Activated CD4-positive, alpha-beta T cell treated with anti-CD3 and anti-CD28 coated beads for 24 hours (primary cell): ENCODE measurements at regions not wholly inside any gene's neighbourhood (a gene's known extent, or its start where the extent isn't known, plus 50 kb on each side); places are given as distances from the start of the nearest gene placed in this dataset.

Experiments used
- DNase-seq, 2 donors: peaks; one replicate each; pipeline ENCODE4 v3.0.0-alpha.2; 2020; ENCODE audit warnings: low read depth in 2 of 2

DNA sequence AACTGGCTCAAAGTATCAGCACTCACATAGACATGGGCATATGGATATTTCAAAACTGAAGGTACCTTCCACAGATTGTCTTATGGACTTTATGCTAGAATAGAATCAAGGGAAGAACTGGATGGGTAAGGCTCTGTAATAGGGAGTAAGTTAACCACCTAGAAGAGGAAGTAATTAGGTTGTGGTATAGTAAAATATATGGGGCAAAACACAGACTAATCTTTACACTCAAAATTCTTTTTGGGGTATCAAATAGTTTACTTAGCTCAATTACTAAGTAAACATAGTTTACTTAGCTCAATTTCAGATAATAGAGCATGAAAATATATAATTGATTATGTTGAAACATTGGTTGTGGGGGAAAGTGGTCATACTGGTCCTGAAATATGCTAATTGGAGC, 94.2 kb upstream of the ATXN1 start:
- no peak for DNase-seq

DNA sequence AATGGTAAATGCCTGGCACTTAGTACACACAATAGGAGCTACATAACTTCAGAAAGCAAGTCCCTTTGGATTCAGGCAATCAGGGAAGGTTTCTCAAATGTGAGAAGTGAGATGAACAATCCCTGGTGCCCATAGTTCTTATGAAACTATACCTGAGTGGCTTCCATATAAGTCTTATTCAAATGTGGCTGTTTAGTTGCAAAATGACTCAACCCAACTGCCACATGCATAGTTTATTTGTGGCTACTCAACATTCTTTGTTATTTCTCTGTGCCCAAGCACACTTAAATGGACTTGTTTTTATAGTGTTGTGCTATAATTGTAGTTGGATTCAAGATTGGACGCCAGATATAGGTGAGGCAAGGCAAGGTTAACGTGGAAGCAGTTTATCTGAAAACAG, 93.7 kb upstream of the ATXN1 start:
- DNase-seq, result no peak

DNA sequence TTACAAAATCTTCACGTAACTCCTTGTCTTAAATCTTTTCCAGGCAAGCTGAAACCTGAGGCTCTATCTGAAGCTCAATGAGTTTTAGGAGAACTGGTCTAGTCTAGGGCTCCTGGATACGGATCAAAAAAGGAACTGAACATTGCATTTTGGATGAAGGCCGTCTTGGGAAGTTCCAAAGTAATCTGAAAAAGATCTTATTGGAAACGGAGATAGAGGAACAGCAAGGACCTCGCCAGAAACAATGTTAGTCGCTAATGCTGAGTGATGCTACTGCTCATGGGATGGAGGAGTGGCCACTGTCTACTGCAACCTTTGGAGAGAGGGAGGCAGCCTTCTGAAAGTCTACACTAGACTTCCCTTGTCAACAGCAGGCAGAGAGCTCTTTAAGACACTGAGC, 91.4 kb upstream of the ATXN1 start:
- DNase-seq, result no peak

DNA sequence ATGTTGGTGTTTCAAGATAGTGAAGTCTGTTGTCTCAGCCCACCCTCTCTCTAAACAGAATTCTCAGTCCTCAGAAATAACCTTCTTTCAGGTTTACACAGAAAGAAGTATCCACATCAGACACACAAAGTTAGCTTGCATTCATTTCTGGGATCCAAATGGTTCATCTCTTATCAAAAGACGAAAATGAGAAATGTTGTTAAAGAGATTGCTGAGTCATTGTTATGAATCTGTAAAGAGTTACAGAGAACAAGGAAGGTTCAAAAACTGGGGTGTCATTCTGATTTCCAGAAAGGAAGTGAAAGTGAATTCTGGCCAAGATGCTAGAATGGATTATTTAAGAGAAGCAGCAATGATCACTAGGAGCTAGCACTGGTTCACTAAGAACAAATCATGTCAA, 90.5 kb upstream of the ATXN1 start:
- no peak for DNase-seq

DNA sequence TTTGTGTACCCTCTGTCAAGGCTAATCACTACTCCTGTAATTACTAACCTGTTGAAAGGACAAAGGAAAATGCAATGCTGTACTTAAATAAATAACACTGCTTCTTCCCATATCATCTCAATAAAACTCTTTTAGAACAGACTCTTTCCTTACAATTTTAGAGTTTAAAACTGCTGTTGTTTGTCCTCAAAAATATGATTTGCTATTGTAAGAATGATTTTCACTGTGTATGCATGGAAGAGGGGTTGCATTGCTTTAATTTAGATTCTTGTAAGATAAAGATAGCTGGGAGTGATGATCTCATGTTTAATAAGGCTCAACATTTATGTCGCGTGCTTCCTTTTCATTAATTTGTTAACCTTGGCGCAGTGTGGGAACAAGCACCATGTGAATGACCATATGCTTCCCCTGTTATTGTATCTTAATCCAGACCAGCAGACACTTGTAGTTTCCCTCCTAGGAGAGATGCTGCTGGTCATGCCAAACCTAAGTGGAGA, 89.8 kb upstream of the ATXN1 start:
- DNase-seq, result no peak

DNA sequence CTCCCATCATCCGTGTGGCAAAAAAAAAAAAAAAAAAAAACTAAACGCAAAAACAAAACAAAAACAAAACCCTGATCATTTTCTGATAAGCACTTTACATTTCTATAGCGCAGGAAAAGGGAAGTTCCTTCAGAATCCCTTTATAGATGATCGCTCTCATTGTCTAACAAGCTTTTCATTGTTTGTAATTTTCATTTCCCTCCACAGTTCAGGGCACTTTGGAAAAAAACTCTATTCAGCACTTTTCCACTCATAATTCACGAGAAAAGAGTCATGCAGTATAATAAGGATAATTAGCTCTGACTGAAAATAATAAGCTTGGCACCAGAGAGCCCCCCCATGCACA, 89.4 kb upstream of the ATXN1 start:
- no peak for DNase-seq

DNA sequence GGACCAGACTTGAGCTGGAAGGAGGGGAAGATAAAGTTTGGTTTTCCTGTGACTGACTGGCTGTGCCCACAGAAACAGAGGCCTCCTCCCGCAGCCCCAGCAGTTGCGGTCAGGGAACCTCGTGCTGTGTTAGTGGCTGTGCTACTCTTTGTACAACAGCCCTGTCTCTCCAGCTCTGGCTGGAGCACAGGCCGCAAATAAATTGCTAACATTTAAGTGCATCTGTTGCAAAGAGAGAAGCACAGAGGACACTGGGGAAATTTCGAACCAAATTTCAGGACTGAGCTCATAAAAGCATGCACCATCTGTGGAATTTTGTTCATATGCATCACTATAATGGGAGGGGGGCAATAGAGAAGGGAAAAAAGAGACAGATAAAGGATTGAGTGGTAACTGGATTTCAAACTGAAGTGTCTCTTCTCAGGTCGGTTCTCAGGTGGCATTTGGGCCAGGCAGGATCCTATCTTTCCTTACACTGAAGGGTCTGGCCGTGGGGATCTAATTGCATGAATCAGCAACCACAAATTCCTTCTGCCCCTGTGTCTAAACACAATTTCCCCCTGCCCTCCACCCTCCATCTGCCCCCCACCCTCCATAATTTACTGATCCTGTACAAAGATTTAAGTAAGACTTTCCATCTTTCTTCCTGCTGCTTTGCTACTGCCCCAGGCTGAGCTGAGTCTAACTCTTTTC, 88.9 kb upstream of the ATXN1 start:
- no peak for DNase-seq

DNA sequence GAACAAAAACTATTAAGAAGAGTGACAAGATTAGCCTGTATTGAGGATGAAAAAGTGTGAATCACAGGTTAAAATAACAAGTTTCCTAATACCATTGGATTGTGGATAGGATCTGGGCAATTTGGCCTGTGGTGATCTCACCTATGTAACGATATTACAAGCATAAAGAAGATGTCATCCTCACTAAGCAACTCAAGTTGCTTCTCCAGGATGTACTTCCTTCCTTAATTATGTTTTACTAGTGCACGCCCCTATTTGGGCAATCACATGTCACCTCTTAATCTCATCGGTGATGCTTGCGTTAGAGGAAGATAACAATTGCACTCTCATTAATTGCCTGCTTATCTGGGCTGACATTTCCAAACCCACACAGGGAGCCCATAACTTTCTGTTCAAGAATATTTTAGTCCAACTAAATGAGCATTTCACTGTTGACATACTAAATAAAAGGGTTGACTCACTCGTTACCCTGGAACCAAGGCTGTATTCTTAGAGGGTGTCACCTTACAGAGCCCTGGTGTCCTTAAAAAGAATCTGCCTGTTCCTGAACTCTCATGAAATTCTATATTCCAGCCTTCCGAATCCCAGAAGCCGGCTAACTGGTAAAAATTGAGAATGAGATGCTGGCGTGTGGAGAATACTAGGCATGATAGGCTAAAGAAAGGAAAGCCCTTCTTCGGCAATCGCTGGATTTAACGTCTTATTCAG, 88.2 kb upstream of the ATXN1 start:
- no peak for DNase-seq

DNA sequence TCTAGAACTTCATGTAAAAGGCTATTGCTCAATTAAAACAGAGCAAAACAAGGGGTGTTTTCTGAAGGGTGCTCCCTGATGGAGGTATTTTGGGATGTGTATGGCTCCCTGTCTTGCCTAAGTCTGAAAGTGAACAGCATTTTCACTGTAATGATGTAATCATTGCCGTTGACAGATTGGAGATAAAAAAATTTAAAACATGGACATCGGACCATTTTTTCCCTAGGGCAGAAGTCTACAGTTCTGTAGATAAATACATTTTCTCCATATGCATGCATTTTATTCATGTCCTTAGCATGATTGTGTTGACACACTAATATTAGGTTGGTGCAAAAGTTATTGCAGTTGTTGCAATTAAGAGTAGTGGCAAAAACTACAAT, 85.1 kb upstream of the ATXN1 start:
- DNase-seq, result no peak

DNA sequence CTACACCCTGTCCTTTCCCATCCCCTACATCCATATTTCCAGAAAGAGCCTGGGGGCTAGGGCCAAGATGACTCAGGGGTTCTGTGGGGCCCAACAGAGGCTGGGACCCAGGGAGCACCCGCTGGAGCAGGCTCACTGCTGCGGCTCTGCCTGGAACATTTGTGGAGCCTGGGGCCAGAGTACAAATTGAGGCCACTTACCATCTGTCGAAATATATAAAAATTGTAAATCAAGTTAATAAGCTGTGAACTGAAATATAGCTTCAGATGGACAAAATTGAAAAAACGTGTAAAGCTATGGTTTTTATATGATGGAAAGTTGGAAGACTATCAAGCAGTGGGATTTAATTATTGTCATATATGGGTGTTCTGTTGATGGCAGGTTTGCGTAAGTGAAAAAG, 82.9 kb upstream of the ATXN1 start:
- DNase-seq, result no peak

DNA sequence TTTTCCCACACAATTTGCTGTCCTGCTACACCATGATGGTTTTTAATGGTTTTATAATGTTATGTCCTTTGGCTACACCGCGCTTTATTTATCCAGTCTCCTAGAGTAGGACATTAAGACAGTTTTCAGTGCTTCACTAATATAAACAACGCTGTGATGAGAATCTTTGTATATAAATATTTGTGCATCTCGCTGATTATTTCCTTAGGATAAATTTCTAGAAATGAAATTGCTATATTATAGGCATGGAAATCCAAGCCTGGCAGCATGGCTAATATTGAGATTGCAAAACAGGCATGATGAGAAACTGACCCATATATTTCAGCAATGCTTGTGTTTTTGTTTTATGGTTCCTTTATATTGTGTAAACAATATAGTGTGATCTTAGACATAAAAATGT, 81.4 kb upstream of the ATXN1 start:
- DNase-seq, result no peak

DNA sequence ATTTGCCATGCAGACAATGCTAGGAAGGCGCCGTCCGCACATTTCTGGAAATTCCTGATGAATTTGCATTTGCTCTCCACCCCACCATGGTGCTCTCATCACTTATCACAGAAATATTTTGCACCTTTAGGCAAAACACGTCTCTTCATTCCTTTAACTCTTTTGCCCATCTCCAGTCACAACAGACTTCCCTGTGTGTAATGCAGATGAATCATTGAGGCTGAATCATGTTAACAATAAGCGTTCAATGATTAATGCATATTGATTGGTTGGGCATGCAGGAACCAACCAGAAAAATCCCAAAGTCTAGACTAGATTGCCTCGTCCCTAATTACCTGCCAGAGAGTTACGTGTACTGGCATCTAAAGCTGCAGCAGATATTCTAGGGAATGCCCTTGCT, 80.0 kb upstream of the ATXN1 start:
- no peak for DNase-seq

DNA sequence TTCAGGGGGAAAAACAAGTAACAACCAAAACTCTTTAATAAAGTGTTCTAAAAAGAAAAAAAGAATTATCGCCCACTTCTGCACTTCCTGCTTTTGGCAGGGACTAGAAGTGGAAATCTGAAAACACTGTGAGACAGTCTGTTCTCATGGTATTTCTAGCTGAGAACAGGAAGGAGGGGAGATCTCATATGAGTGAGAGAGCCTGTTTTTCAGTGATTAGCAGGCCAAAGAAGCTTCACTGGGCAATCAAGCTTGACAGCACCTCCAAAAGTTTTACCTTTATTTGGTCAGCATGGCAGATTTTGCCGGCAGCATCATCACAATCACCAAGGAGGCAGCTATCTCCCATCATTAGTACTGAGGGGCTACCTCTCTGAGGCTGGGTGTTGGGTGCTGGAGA, 79.5 kb upstream of the ATXN1 start:
- no peak for DNase-seq

DNA sequence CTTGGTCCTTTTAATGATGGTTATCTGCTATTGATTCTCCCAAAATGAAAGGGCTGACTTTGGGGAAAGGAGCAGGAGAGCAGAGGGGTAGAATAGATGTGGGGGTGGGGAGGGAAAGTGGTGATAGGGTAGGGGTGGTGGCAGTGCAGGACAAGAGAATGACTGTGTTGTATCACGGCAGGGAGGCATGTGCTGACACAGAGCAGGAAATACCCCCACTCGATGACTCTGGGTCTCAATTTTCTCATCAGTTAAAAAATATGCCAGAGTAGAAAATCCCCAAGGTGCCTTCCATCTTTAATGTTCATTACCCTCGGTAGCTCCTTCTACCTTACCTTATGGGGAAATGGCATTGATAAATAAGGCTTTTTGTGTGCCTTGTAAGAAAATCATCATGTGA, 79.0 kb upstream of the ATXN1 start:
- no peak for DNase-seq

DNA sequence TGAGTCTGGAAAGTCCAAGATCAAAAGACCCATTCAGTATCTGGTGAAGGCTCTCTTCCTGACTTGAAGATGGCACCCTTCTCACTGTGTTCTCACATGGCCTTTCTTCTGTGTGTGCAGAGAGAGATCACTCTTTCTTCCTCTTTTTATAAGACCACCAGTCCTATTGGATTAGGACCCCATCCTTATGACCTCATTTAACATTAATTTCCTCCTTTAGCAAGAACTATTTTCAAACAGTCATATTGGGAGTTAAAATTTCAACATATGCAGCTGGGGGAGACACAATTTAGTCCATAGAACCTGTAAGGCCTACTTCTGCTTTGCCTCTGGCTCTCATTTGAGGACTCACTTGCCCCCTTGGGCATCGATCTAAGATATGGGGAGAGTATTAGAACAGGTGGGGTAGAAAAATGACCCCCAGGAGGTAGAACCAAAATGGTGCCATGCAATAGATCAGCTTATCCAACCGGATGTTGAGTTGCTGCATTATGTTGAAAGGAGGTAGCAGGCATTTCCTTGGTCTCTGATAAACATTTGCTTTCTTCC, 78.4 kb upstream of the ATXN1 start:
- DNase-seq, result no peak

DNA sequence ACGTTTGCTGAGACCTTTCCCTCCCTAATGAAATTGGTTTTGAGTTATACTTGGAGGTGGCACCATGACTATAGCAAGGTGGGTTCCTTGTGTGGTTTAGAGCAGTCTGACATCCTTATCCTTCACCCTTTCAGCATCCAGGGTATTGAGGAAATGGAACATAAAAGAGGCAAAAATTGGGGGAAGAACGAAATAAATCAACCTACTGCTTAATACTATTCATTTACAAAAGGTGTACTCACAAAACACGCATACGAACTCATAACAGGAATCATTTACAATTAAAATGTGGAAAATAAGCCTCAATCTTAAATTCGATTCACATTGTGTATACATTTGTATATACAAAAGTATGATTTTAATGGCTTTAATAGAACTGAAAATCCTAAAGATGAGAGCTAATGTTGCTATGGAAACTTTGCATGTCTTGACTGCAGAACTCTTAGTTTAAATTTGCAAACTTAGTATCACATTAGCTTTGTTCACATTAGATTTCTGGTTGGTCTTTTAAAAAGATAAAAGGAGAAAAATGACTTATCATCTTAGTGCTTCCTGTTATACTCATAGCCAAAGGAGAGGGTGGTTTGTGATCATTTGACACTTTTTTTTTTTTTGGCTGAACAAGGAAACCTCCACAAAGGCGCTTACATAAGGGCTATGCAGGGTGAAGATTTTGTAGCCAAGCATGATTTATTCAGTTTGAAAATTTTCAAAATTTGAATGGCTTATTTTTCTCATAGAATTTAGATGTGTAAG, 76.1 kb upstream of the ATXN1 start:
- no peak for DNase-seq

DNA sequence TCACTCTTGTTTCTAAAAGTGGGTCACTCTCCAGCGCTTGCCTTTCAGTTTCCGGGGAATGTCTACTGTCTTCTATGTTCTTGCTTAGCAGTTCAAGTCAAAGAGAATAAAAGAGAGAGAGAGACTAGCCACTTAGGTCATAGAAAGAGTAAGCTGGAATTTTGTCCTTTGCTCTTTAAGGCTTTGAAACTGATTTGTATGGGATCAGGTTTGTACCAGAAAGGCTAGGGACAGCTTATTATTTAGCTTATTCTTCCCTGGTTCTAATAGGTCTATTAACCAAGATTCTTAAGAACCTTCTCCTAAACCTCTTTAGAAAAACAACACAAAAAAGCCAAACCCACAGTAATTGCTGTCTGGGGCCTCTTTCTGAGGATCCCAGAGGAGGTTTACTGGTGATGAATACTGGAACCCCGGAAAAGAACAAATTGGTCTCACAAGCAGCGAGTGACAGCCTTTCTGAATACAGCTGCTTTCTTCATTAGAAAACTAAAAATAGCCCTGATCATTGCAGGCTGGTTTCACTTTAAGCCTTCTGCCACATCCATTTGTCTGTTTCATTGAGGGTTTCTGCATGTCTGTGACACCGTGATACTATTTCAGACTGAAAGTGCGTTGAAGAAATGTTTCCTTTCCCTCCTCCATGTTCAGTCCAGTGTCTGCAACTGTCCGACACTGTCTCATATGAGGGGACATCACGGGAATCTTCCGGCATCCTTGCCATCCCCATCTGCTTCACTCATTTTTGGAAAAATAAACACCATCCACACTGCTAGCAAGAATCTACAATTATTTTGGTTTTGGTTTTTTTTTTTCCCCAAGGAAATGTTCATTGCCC, 75.1 kb upstream of the ATXN1 start:
- DNase-seq, result no peak

DNA sequence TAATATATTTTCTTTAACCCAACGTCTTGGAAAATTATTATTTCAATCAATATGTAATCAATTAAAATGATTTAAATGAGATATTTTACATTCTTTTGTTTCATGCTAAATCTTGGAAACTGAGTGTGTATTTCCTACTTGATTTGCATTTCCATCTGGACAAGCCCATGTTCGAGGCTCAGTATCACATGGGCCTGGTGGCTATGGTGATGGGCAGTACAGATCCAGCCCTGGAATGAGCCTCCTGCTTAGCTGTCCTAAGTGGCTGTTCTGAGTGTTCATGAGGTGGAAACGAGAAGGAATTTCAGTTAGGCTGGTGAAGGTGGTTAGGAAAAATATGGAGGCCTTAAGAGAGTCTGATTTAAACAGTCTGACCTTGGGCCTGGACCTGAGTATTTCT, 73.0 kb upstream of the ATXN1 start:
- DNase-seq, result no peak

DNA sequence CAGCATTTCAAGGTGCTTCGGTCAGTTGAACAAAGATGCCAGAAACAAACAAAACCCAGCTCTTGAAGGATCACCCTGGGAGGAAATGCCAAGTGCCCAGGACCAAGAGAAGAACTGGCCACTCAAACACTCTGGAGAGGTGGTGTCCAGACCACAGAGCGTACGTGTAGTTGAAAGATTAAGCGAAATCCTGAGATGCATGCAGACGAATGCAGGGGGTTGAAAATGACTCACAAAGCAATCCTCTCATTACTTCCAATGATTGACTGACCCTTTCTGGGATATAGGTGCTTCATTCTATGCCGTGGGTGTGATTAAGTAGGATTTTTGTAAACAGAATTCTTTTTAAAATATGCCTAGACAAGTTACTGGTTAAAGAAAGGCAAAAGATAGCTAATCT, 71.5 kb upstream of the ATXN1 start:
- DNase-seq, result no peak

DNA sequence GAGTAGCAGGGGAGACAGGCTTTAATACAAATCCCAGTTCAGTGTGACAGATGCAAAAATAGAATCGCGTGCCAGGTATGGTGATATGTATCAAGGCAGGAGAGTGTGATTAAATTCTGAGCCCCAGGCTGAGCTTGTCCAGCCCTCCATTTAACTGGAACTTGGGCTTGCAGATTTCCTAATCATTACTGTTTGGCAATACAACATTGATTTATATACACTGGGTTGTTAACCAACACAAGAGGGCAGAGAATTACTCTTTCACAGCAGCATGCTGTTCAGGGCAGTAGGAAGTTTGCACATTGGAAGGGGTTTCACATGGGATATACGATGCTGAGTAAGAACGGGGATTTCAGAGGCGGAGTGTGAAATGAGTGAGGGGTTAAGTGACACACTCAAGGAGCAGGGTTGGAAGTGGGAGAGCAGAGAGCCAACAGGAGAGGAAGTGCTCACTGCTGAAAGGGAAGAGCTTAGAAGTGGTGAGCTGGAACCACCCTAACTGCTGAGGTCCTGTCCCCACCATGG, 70.8 kb upstream of the ATXN1 start:
- DNase-seq, result no peak

DNA sequence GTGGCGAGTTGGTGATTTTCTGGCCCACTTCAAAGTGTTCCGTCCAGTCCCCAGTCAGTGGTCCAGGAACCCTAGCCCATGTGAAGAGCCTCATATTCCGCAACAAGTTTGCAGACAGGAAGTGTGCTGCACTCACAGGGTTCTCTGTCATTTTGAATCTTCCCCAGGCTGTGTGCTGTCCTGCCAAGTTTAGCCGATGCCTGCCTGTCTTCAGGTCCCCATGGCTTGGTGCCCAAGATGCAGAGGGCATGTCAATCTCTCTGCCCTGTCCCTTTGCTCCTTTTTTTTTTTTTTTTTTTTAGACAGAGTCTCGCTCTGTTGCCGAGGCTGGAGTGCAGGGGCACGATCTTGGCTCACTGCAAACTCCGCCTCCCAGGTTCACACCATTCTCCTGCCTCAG, 69.9 kb upstream of the ATXN1 start:
- no peak for DNase-seq

DNA sequence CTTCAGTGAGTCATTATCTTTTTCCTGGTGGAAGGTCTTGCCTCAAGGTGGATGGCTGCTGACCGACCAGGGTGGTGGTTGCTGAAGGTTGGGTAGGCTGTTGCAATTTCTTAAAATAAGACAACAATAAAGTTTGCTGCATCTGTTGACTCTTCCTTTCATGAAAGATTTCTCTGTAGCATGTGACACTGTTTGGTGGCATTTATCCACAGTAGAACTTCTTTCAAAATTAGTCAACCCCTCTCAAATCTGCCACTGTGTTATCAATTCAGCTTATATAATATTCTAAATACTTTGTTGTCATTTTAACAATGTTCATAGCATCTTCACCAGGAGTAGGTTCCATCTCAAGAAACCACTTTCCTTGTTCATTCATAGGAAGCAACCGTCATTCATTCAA, 66.8 kb upstream of the ATXN1 start:
- no peak for DNase-seq
